B cell (primary cell): ENCODE measurements at regions not wholly inside any gene's neighbourhood (a gene's known extent, or its start where the extent isn't known, plus 50 kb on each side); places are given as distances from the start of the nearest gene placed in this dataset.

Source experiments
- EZH2 ChIP-seq: IDR thresholded peaks from 2 replicates; pipeline ENCODE4 v1.6.1; 2012; ENCODE audit warnings: borderline replicate concordance, low read depth, mild to moderate bottlenecking, moderate library complexity, low read length; ENCODE audit not compliant: insufficient read depth, poor library complexity, severe bottlenecking
- TF ChIP-seq, protein P1 (sequence below): fragments of 200-600 bp; IDR thresholded peaks from one replicate; pipeline ENCODE4 v1.8.0; 2022; ENCODE audit warnings: antibody characterized with exemption, mild to moderate bottlenecking

- TF ChIP-seq, protein P1, sequence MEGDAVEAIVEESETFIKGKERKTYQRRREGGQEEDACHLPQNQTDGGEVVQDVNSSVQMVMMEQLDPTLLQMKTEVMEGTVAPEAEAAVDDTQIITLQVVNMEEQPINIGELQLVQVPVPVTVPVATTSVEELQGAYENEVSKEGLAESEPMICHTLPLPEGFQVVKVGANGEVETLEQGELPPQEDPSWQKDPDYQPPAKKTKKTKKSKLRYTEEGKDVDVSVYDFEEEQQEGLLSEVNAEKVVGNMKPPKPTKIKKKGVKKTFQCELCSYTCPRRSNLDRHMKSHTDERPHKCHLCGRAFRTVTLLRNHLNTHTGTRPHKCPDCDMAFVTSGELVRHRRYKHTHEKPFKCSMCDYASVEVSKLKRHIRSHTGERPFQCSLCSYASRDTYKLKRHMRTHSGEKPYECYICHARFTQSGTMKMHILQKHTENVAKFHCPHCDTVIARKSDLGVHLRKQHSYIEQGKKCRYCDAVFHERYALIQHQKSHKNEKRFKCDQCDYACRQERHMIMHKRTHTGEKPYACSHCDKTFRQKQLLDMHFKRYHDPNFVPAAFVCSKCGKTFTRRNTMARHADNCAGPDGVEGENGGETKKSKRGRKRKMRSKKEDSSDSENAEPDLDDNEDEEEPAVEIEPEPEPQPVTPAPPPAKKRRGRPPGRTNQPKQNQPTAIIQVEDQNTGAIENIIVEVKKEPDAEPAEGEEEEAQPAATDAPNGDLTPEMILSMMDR: no peak
- TF ChIP-seq EZH2: no peak
Measured at GRCh38 chrX:39171686-39172085, 370.4 kb downstream of the MID1IP1 start.
